Heart right ventricle (tissue), 16 donors: ENCODE measurements at regions not wholly inside any gene's neighbourhood (a gene's known extent, or its start where the extent isn't known, plus 50 kb on each side); places are given as distances from the start of the nearest gene placed in this dataset.

Experiments used
- ATAC-seq, 8 donors: fragments of 200-7000 bp; cut with Tn5 transposase; one replicate each; pipeline ENCODE4 v1.9.1; 2020; ENCODE audit warnings: mild to moderate bottlenecking in 8 of 8, moderate library complexity in 8 of 8, moderate number of reproducible peaks in 1 of 8
- DNase-seq, 2 donors: peaks; one replicate each; pipeline ENCODE4 v3.0.0-alpha.2; 2020
- H3K27ac ChIP-seq, 10 donors: fragments of 200-600 bp; sonication (generic) in 2 of 10; one replicate each; pipeline versions ENCODE4 v1.5.0 to v1.8.0; 2020 to 2022; ENCODE audit warnings: mild to moderate bottlenecking in 3 of 10
- H3K27me3 ChIP-seq, 7 donors: fragments of 200-600 bp; one replicate each; pipeline ENCODE4 v1.8.0; 2021 to 2022; ENCODE audit warnings: mild to moderate bottlenecking in 2 of 7
- H3K36me3 ChIP-seq, 9 donors: fragments of 200-600 bp; sonication (generic) in 1 of 9; one replicate each; pipeline versions ENCODE4 v1.5.0 to v1.8.0; 2020 to 2022; ENCODE audit warnings: mild to moderate bottlenecking in 2 of 9
- H3K4me1 ChIP-seq, 9 donors: fragments of 200-600 bp; sonication (generic) in 1 of 9; one replicate each; pipeline versions ENCODE4 v1.5.0 to v1.8.0; 2020 to 2022; ENCODE audit warnings: mild to moderate bottlenecking in 4 of 9
- H3K4me3 ChIP-seq, 10 donors: fragments of 200-600 bp; sonication (generic) in 2 of 10; one replicate each; pipeline versions ENCODE4 v1.5.0 to v1.8.0; 2020 to 2022; ENCODE audit warnings: mild to moderate bottlenecking in 7 of 10, moderate library complexity in 2 of 10
- H3K9me3 ChIP-seq, 11 donors: fragments of 200-600 bp in 10 of 11; sonication (generic) in 2 of 11; one replicate each; pipeline versions ENCODE4 v1.5.0 to v1.8.0; 2013 to 2022; ENCODE audit warnings: mild to moderate bottlenecking in 2 of 11, control low read depth in 1 of 11, moderate library complexity in 1 of 11
- WGBS, 2 donors: extraction: QIAGEN DNeasy Blood & Tissue Kit; methylation state at CpG; one replicate each; pipeline ENCODE4 v1.1.7; 2013; ENCODE audit warnings: inconsistent platforms in 1 of 2; 5-methylcytosine and 5-hydroxymethylcytosine counted together
- intact Hi-C, 10 donors: fragments of 100-400 bp; cut with DNase I; formaldehyde crosslinking; loops; one replicate each; pipeline versions ENCODE4 v1.11.1 to v1.14.2; 2022
- TF ChIP-seq, protein P1 (sequence below), 9 donors: fragments of 200-600 bp; sonication (generic) in 2 of 9; IDR thresholded peaks; one replicate each; pipeline versions ENCODE4 v1.5.0 to v1.8.0; 2021 to 2022; ENCODE audit warnings: antibody characterized with exemption in 9 of 9, mild to moderate bottlenecking in 5 of 9, moderate library complexity in 1 of 9
- donor health status: Arrhythmogenic right ventricular cardiomyopathy.
- donor health status: ischemic (EF 13 %, LVEDD 7.1; RV severe dilation, severe dysfunction).
- donor health status: healthy with polysubstance abuse.
- donor health status: DM: no; HTN: yes; CAD: no.
- donor health status: DM: no; HTN: no; CAD: no.
- donor health status: ischemic (EF 25% LVEDD 6.9; RV normal size, moderate dysfunction).
- donor health status: ischemic (EF 25% LVEDD 5.7; RV mildly dilated, moderate dysfunction).
- donor health status: healthy.
- donor health status: DM: yes; HTN: yes; CAD: no.
- donor health status: Ischemic cardiomyopathy.
- donor health status: ischemic (EF 35%, LVEDD 5.7; RV mildly dilated, moderate dysfunction).
- donor health status: nonischemic (EF 11% LVEDD 7.7; RV severe dilation, severe dysfunction).
- donor health status: DM: yes; HTN: yes; CAD: no.
- donor health status: PGD.
- donor health status: ischemic (EF 29% LVEDD 5.4; RV normal size, mild dysfunction).
- donor health status: nonischemic (EF 23%, LVEDD 6.1; RV moderate dilation, normal function).

GRCh38 chr3:80424951-80425350 lies 657.2 kb upstream of the ROBO1 start:
- ATAC-seq (no peak), DNase-seq (no peak)
- TF ChIP-seq, protein P1, sequence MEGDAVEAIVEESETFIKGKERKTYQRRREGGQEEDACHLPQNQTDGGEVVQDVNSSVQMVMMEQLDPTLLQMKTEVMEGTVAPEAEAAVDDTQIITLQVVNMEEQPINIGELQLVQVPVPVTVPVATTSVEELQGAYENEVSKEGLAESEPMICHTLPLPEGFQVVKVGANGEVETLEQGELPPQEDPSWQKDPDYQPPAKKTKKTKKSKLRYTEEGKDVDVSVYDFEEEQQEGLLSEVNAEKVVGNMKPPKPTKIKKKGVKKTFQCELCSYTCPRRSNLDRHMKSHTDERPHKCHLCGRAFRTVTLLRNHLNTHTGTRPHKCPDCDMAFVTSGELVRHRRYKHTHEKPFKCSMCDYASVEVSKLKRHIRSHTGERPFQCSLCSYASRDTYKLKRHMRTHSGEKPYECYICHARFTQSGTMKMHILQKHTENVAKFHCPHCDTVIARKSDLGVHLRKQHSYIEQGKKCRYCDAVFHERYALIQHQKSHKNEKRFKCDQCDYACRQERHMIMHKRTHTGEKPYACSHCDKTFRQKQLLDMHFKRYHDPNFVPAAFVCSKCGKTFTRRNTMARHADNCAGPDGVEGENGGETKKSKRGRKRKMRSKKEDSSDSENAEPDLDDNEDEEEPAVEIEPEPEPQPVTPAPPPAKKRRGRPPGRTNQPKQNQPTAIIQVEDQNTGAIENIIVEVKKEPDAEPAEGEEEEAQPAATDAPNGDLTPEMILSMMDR (IDR thresholded peaks at IDR 0.05) = no peak
- Histone ChIP-seq H3K4me3 (no peak overlapping the region), H3K4me1 (no peaks in the 10 kb centered on the region), H3K27me3 (no peaks in the 10 kb centered on the region), H3K9me3 (peaks cover 0 to 7% (median 0%) of the 10 kb centered on the region in 11 donors), H3K36me3 (no peaks in the 10 kb centered on the region), H3K27ac (no peak overlapping the region)
- WGBS, 2 donors = 22 to 36% methylated on average over 2 of the region's 2 CpGs
- intact Hi-C loops = no loop called here

GRCh38 chr3:80408030-80408721 lies 640.4 kb upstream of the ROBO1 start:
- Histone ChIP-seq H3K4me1 (no peaks in the 10 kb centered on the region), H3K36me3 (no peaks in the 10 kb centered on the region), H3K27me3 (no peaks in the 10 kb centered on the region), H3K9me3 (no peaks in the 10 kb centered on the region), H3K4me3 (no peak overlapping the region), H3K27ac (no peak overlapping the region)
- no peak for DNase-seq
- TF ChIP-seq, protein P1 (IDR thresholded peaks at IDR 0.05) = no peak
- 74 to 78% methylated on average over 7 of the region's 7 CpGs for WGBS, 2 donors
- ATAC-seq = no peak
- intact Hi-C loops = no loop called here

DNA sequence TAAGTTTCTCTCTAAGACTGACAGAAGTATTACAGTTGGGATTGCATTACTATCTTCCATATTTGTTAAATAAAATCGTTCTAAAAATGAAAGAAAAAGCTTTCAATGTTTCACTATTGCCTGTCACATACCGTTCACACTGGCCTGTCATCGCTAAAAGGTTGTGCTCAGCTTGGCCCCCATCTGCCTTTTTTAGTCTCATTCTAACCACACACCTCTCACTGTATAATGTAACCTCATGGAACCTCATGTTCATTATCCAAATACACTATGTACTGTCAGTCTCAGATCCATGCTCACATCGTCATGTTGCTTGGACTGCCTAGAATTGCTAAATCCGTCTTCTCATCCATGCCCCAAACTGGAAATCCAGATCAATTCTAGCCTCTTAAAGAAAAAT lies 637.8 kb upstream of the ROBO1 start:
- H3K4me1 ChIP-seq = no peaks in the 10 kb centered on the region
- WGBS, 2 donors = 87% methylated on average over 5 of the region's 5 CpGs
- TF ChIP-seq, protein P1 (IDR thresholded peaks at IDR 0.05) = no peak
- H3K27ac ChIP-seq = no peak overlapping the region
- no peak overlapping the region for H3K4me3 ChIP-seq
- no peaks in the 10 kb centered on the region for H3K27me3 ChIP-seq
- H3K36me3 ChIP-seq = no peaks in the 10 kb centered on the region
- ATAC-seq (no peak), DNase-seq (no peak)
- intact Hi-C loops = no loop called here
- peaks cover 0 to 3% (median 0%) of the 10 kb centered on the region in 11 donors for H3K9me3 ChIP-seq

DNA sequence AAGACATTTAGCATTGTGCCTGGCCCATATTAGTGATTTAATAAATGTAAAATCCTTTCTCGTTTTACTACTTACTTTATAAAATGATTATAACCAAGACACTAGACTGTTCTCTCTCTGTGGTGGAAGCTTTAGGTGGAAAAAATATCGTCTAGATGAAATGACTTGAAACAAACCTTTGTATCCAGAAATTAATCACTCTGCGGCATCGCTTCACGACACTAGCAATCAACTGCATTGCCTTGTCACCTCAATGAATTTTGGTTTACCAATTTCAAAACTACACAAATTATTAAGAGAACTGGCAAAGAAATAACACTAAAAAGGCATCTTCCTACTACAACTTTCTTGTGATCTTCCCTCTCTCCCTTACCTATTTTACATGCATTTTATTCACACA lies 627.2 kb upstream of the ROBO1 start:
- peaks cover 0 to 4% (median 0%) of the 10 kb centered on the region in 11 donors for H3K9me3 ChIP-seq
- DNase-seq (no peak), ATAC-seq (no peak)
- 84 to 85% methylated on average over 5 of the region's 5 CpGs for WGBS, 2 donors
- H3K27ac ChIP-seq = no peak overlapping the region
- TF ChIP-seq, protein P1 (IDR thresholded peaks at IDR 0.05) = no peak
- H3K36me3 ChIP-seq = no peaks in the 10 kb centered on the region
- H3K27me3 ChIP-seq = no peaks in the 10 kb centered on the region
- intact Hi-C loops = no loop called here
- H3K4me3 ChIP-seq = no peak overlapping the region
- no peaks in the 10 kb centered on the region for H3K4me1 ChIP-seq
